HL-60/S4 treated with retinoic acid at 250 ng/mL for 4 days and 3 days (cell line): ENCODE measurements at regions not wholly inside any gene's neighbourhood (a gene's known extent, or its start where the extent isn't known, plus 50 kb on each side); places are given as distances from the start of the nearest gene placed in this dataset.

ENCODE experiments used
- in situ Hi-C: fragments of 300-500 bp; cut with MboI; formaldehyde crosslinking; loops from 2 replicates; pipeline ENCODE4 v1.7.0; 2022; ENCODE audit warnings: low sequenced_read_pairs

- in situ Hi-C loops, result no loop called here
Observed at GRCh38 chr6:156650896-156651390, 126.2 kb upstream of the ARID1B start.

- in situ Hi-C loops, result no loop called here
Observed at GRCh38 chr6:156648616-156649015, 128.6 kb upstream of the ARID1B start.

GRCh38 chr6:156647991-156648390, 129.2 kb upstream of the ARID1B start:
- in situ Hi-C loops, result no loop called here

GRCh38 chr6:156647140-156647784, 129.9 kb upstream of the ARID1B start:
- in situ Hi-C loops, result no loop called here

GRCh38 chr6:156646496-156646895, 130.7 kb upstream of the ARID1B start:
- in situ Hi-C loops, result no loop called here

- in situ Hi-C loops, result no loop called here
Observed at GRCh38 chr6:156645097-156645496, 132.1 kb upstream of the ARID1B start.

GRCh38 chr6:156639009-156639721, 138.0 kb upstream of the ARID1B start:
- in situ Hi-C loops, result no loop called here

- in situ Hi-C loops, result no loop called here
Observed at GRCh38 chr6:156638581-156638980, 138.6 kb upstream of the ARID1B start.

GRCh38 chr6:156634951-156635371, 142.2 kb upstream of the ARID1B start:
- in situ Hi-C loops, result no loop called here

- in situ Hi-C loops, result no loop called here
Observed at GRCh38 chr6:156634048-156634447, 143.1 kb upstream of the ARID1B start.

- in situ Hi-C loops, result no loop called here
Observed at GRCh38 chr6:156633291-156633690, 143.9 kb upstream of the ARID1B start.

GRCh38 chr6:156630613-156631302, 146.4 kb upstream of the ARID1B start:
- in situ Hi-C loops, result no loop called here

GRCh38 chr6:156628805-156629204, 148.4 kb upstream of the ARID1B start:
- in situ Hi-C loops, result no loop called here

GRCh38 chr6:156627524-156627923, 149.7 kb upstream of the ARID1B start:
- in situ Hi-C loops, result no loop called here

GRCh38 chr6:156622185-156622584, 155.0 kb upstream of the ARID1B start:
- in situ Hi-C loops, result no loop called here

- in situ Hi-C loops, result no loop called here
Observed at GRCh38 chr6:156620331-156620730, 156.8 kb upstream of the ARID1B start.

- in situ Hi-C loops, result no loop called here
Observed at GRCh38 chr6:156618600-156619205, 158.5 kb upstream of the ARID1B start.

GRCh38 chr6:156617941-156618340, 159.2 kb upstream of the ARID1B start:
- in situ Hi-C loops, result no loop called here

GRCh38 chr6:156617376-156617775, 159.8 kb upstream of the ARID1B start:
- in situ Hi-C loops, result no loop called here

- in situ Hi-C loops, result no loop called here
Observed at GRCh38 chr6:156616495-156616894, 160.7 kb upstream of the ARID1B start.

GRCh38 chr6:156613996-156614395, 163.2 kb upstream of the ARID1B start:
- in situ Hi-C loops, result no loop called here
